BJ (cell line): ENCODE measurements at regions not wholly inside any gene's neighbourhood (a gene's known extent, or its start where the extent isn't known, plus 50 kb on each side); places are given as distances from the start of the nearest gene placed in this dataset.

Experiments used
- CTCF ChIA-PET: fragments of 350-600 bp; formaldehyde crosslinking; extraction: SDS; loops from one replicate; lab custom pipeline; 2021; ENCODE audit warnings: antibody characterized with exemption, inconsistent platforms; lab: Yijun Ruan, JAX
- POLR2A ChIA-PET: fragments of 300-600 bp; sonication (Branson Sonifier 250); formaldehyde crosslinking; extraction: SDS; loops from one replicate; lab custom pipeline; 2021; ENCODE audit warnings: antibody characterized with exemption; lab: Charles Lee
- DNase-seq: peaks from one replicate; pipeline ENCODE4 v3.0.0-alpha.2; 2011; ENCODE audit warnings: low read depth
- H3K27me3 ChIP-seq: 2 replicates; pipeline ENCODE4 v1.6.0; 2011; ENCODE audit warnings: low read length; ENCODE audit not compliant: control insufficient read depth, insufficient read depth
- H3K36me3 ChIP-seq: 2 replicates; pipeline ENCODE4 v1.5.1; 2011; ENCODE audit warnings: low read length; ENCODE audit not compliant: control insufficient read depth, insufficient read depth
- H3K4me3 ChIP-seq: 2 replicates; pipeline ENCODE4 v1.5.1; 2011; ENCODE audit warnings: low read depth, mild to moderate bottlenecking, control low read depth, low read length
- CTCF ChIP-seq: IDR thresholded peaks from 2 replicates; pipeline ENCODE4 v1.5.1; 2011; ENCODE audit warnings: low read depth, mild to moderate bottlenecking, control low read depth, inconsistent platforms, low read length, moderate library complexity; ENCODE audit not compliant: insufficient read depth

- no peak for DNase-seq
- Histone ChIP-seq H3K4me3 (no peak overlapping the region), H3K27me3 (no peaks in the 10 kb centered on the region), H3K36me3 (no peaks in the 10 kb centered on the region)
- POLR2A ChIA-PET = no interaction called here
- no peak for TF ChIP-seq CTCF
- CTCF ChIA-PET = no interaction called here
These were observed 708.2 kb upstream of the LRRN3 start for GRCh38 chr7:110382736-110383135.

DNA sequence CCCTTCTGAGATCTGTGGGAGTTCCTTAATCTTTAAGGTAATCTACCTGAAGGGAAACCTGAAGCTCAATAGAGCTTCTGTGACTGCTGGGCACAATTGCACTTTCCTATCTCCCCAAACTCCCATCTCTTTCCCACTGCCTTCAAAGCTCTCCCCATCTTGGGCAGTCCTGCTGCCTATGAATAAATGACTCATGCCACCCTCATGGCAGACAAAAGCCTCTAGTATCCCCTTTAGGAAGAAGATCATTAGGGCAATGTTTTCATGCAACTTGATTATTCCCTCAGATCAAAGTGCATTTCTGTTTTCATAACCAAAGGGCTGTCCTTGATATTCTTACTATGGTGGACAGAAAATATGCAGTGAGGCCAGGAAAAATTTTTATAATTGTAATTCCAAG is 704.9 kb upstream of the LRRN3 start:
- H3K27me3 ChIP-seq = no peaks in the 10 kb centered on the region
- no peak overlapping the region for H3K4me3 ChIP-seq
- TF ChIP-seq CTCF = no peak
- no peak for DNase-seq
- ChIA-PET CTCF (no interaction called here), POLR2A (no interaction called here)
- H3K36me3 ChIP-seq = no peaks in the 10 kb centered on the region

DNA sequence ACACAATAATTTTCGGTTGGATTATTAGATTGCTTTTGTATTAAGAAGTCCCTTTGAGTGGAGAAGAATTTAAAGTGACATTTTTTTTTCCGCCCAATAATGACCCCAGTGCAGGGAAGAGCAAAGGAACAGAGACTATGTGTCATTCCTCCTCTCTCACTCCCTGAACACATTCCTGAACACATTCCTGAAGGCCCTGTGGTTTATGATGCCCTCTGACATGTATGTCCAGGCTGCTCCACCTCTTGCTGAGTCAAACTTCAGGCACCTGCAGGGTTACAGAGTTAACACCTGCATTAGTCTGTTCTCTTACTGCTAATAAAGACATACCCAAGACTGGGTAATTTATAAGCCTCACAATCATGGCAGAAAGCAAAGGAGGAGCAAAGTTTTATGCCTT is 704.0 kb upstream of the LRRN3 start:
- ChIA-PET CTCF (no interaction called here), POLR2A (no interaction called here)

GRCh38 chr7:110387689-110388088 is 703.2 kb upstream of the LRRN3 start:
- POLR2A ChIA-PET = no interaction called here
- Histone ChIP-seq H3K27me3 (no peaks in the 10 kb centered on the region), H3K36me3 (no peaks in the 10 kb centered on the region), H3K4me3 (no peak overlapping the region)
- CTCF ChIA-PET = no interaction called here
- no peak for TF ChIP-seq CTCF
- DNase-seq = no peak

More for the DNA sequence above, 704.0 kb upstream of the LRRN3 start:
- no peak for TF ChIP-seq CTCF
- Histone ChIP-seq H3K36me3 (no peaks in the 10 kb centered on the region), H3K27me3 (no peaks in the 10 kb centered on the region), H3K4me3 (no peak overlapping the region)
- peak; percentile 18 for DNase-seq

DNA sequence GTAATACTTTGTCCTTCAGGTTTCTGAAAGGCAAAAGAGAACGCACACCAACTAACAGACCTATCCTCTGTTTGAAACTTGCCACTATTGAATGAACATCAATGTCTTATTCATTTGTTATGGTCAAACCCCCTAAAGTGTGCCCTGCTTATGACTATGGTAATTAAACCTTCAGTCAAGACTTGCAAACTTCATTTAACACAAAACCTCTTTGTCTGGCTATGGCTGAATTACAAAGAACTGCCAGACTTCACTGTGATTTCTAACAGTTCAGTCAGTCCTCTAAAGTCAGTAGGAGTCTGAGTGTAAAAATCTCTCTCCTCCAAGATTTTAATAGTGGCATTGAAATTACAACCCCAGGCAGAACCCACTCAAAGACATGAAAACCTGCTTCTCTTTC is 702.5 kb upstream of the LRRN3 start:
- ChIA-PET POLR2A (no interaction called here), CTCF (no interaction called here)
- TF ChIP-seq CTCF = no peak
- H3K36me3 ChIP-seq = no peaks in the 10 kb centered on the region
- DNase-seq = no peak
- H3K4me3 ChIP-seq = no peak overlapping the region
- H3K27me3 ChIP-seq = no peaks in the 10 kb centered on the region
